ENCODE measurements at regions not wholly inside any gene's neighbourhood (a gene's known extent, or its start where the extent isn't known, plus 50 kb on each side); places are given as distances from the start of the nearest gene placed in this dataset.
"Not testable (repeated sequence)": the region's sequence is repeated elsewhere in the genome, so short reads cannot be mapped to it uniquely, and the experiment has no call there.

GRCh38 chr4:159551281-159551680 lies 448.4 kb downstream of the RAPGEF2 start:
- no peak for DNase-seq (ENCODE audit: low spot score)

- DNase-seq (ENCODE audit: low spot score), result no peak
Measured at GRCh38 chr4:159552979-159553768, 450.3 kb downstream of the RAPGEF2 start.

- no peak for DNase-seq (ENCODE audit: low spot score)
Measured at GRCh38 chr4:159555873-159556272, 453.0 kb downstream of the RAPGEF2 start.

DNA sequence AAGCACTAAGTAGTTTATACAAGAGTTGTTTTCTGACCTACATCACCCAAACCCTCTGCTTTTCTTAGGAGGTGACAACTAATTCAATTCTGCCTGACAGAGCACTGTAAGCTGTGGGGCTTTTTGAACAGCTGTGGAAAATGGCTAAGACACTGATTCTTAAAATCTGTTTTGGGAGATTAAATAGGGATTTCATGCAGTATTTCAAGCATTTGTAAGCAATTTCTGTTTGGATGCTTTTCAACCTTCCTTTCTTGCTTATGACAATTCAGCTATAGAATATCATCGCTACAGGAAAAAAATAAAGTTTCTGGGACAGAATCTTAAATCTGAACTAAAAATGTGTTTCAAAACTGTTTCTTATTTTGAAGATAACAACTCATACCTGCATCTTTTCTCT lies 459.5 kb downstream of the RAPGEF2 start:
- DNase-seq (ENCODE audit: low spot score), result no peak

DNA sequence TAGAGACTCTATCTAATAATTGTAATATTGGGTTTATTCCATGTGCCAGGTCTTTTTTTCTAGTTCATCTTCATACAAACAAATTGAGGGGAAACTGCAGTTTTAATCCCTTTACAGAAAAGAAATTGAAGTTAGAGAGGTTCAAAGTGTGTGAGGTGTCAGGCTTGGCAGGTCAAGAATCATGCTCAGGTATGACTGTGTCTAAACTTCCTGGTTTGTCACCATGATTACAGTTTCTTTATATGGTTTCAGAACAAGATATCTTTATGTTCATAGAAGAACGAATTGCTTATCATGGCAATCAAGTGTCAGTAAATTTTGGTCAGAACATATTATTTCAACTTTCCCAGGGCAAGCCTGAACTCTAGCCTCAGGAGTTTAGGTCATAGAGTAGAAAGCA lies 460.4 kb downstream of the RAPGEF2 start:
- no peak for DNase-seq (ENCODE audit: low spot score)

DNA sequence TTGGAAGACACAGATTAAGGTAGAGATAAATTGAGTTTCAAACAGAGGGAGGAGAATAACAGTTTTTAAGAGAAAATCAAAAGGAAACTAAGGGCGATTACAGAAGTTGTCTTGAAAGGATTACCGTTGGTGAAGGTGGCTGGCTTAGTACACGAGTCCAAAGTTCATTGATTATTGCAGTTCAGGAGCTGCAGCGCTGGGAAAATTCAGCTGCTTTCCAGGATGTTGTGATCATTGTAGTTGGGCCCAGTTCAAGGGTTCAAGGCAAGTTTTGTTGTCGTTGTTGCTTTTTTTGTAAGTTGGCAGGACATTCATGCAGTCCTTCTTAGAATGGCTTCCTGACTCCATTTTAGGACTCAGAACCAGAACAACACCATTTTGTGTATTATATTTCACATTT lies 461.7 kb downstream of the RAPGEF2 start:
- no peak for DNase-seq (ENCODE audit: low spot score)

GRCh38 chr4:159566786-159567185 lies 463.9 kb downstream of the RAPGEF2 start:
- no peak for DNase-seq (ENCODE audit: low spot score)

DNA sequence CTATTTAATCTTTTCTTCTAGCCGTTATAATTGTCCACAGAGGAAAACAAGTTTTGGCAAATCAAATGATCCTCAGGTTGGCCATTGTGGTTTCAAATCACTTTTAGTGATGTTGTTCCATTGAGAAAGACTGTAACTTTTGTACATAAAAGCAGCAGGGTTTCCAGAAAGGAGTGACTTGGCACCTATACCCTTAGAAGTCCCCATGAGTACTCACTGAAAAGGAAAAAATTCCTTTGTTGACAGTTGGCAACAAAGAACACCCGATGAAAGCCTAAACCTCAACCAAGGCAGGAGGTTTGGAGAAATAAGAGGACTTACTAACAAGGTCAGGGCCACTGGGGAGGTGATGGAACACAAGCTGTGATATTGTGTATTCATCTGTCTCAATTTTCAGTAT lies 474.4 kb downstream of the RAPGEF2 start:
- DNase-seq (ENCODE audit: low spot score), result no peak

DNA sequence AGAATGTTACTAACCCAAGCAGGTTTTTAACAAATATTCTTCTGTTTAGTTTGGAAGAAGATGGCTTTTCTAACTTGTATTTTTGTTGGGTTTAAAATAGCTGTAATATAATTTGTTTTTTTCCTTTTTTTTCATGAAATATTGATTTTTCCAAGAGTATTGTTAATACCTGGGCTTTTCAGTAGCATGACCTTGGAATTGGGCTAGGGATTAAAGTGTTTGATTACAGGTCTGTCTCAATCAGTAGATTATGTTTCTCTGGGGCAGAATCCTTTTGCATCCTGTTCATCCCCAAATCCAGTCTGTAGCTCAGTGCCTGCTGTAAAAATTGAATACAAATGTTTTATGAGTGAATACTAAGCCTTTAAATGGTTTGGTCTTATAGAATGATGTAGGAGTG lies 479.8 kb downstream of the RAPGEF2 start:
- DNase-seq (ENCODE audit: low spot score), result no peak

- DNase-seq (ENCODE audit: low spot score), result no peak
Measured at GRCh38 chr4:159592898-159593556, 490.1 kb downstream of the RAPGEF2 start.

GRCh38 chr4:159593681-159594080 lies 490.8 kb downstream of the RAPGEF2 start:
- no peak for DNase-seq (ENCODE audit: low spot score)

DNA sequence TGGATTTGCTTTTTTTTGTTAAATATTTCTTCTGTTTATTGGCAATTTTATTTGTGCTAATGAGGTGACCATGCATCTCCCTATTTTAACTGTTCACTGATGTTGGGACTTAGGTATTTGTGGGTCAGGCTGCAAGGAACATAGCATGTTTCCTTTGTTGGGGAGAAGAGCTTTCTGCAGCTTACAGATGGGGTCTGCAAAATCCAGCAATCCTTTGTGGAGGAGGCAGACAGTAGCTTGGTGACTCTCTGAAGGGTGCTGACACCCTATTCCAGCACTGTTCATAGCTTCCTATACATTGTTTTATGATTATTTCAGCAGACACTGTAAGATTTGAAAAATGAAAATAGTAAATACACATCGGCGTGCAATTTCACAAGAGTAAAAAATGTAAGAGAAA lies 491.7 kb downstream of the RAPGEF2 start:
- no peak for DNase-seq (ENCODE audit: low spot score)

- DNase-seq (ENCODE audit: low spot score), result not testable (repeated sequence)
Measured at GRCh38 chr4:159595101-159595500, 492.2 kb downstream of the RAPGEF2 start.

- DNase-seq (ENCODE audit: low spot score), result no peak
Measured at GRCh38 chr4:159598602-159599001, 495.7 kb downstream of the RAPGEF2 start.

DNA sequence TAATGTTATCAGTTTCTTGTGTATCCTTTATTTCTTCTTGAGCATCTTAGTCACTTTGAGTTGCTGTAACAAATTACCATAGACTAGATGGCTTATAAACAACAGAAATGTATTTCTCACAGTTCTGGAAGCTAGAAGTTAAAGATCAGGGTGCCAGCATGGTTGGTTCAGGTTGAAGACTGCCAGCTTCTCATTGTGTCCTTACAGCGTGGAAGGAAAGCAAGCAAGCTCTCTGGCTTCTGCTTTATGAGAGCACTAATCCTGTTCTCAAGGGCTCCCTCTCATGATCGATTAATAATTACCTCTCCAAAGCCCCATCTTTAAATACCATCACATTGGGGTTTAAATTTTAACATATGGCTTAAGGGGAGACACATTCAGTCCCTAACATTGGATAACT lies 497.2 kb downstream of the RAPGEF2 start:
- no peak for DNase-seq (ENCODE audit: low spot score)

GRCh38 chr4:159604781-159605180 lies 501.9 kb downstream of the RAPGEF2 start:
- no peak for DNase-seq (ENCODE audit: low spot score)

GRCh38 chr4:159606835-159607234 lies 504.0 kb downstream of the RAPGEF2 start:
- DNase-seq (ENCODE audit: low spot score), result no peak

DNA sequence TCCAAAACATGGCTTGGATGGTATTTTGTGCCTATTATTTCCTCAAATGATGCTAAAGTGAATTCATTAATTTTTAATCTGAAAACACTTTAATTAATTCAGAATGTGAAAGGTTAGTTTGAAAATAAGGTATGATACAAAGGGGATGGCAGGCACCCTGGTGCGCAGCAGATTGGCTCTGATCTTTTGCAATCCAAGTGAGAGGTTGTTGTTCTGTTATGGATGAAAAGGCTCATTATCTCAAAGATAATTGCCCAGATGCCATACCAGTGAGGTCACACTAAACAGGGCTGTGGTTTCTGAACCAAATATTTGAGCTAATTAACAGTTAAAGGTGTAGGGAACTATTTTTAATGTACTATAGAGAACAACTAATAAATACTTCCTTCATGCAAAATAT lies 504.9 kb downstream of the RAPGEF2 start:
- DNase-seq (ENCODE audit: low spot score), result no peak

DNA sequence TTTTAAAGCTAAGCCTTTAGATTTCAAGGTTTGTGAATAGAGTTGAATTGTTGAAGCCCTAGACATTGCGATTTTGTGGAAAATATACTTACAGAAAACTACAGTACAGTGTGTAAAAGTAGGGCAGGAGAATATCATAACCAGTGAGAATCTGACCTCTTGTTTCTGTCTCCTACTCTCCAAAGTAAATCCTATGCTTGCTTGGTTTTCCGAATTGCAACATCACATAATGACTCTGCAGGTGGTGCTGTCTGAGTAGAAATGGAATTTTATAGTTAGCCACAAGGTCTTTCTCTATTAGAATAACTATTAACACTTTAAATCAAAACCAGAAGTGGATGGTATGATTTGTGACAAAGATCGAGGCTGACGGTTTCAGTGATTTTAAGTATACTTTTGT lies 505.6 kb downstream of the RAPGEF2 start:
- DNase-seq (ENCODE audit: low spot score), result no peak

DNA sequence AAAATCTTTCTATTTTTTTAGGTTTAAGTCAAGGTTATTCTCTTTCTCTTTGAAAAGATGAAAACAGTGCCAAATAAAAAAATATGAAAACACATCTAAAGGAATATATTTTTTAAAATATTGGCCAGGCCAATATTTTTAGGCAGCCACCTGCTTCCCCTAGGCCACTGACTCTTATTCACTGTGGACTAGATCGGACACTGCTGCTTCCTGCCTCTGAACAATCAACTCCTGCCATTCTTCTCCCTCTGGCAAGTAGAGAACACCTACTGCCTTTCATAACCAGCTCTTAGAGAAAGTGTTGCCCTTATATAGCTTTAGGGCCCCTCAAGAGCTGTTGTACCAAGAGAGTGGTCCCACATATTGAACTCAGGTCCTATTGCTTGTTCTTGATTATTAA lies 529.2 kb downstream of the RAPGEF2 start:
- DNase-seq (ENCODE audit: low spot score), result no peak

DNA sequence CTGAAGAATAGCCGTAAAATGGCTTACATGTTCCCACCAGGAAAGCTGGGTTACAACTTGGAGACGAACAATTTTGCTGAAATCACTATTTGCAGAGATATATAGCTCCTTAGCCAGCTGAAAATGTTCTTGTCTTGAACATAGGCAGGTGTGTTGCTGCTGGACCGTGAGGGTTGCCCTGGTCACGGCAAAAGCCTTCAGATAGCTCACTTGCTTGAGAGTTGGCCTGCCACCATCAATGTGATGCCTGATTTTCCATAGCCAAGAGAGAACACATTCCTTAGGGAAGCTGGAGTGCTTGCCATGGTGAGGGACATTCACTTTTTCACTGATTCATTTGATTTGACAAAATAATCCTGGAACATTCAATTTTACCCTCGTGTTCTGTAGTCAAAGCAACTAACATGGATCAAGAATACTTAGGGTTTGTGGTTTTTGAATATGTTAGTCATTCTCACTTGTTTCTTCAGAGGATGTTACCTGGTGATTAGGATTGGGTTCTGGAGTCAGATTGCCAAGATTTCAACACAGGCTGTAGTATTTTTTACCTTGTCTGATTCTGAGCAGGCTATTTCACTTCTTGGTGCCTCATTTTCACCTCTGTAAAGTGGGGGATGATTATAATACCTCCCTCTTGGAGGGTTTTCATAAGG lies 536.9 kb downstream of the RAPGEF2 start:
- no peak for DNase-seq (ENCODE audit: low spot score)

DNA sequence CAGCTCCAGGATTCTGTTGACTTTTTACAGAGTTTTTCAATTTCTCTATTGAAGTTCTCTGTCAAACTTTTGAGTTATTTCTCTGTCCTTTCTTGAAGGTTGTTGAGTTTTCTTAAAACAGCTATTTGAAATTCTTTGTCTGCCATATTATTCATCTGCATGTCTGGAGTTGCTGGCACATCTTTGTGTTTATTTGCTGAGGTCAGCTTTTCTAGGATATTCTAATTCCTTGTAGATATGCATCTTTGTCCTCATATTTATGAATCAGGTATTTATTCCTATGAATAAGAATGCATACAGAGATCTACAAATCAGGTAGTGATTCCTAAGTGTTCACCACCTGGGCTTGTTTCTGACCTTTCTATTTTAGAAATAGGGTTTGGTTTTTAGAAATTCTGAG lies 546.4 kb downstream of the RAPGEF2 start:
- DNase-seq (ENCODE audit: low spot score), result no peak

- no peak for DNase-seq (ENCODE audit: low spot score)
Measured at GRCh38 chr4:159652871-159653270, 550.0 kb downstream of the RAPGEF2 start.
